ENCODE measurements at regions not wholly inside any gene's neighbourhood (a gene's known extent, or its start where the extent isn't known, plus 50 kb on each side); places are given as distances from the start of the nearest gene placed in this dataset.

GRCh38 chr14:38549564-38549963, 293.7 kb upstream of the CLEC14A start:
- Mint-ChIP-seq H3K4me1 (ENCODE audit: low read depth, unreplicated experiment) (peaks cover 7% of the 10 kb centered on the region), H3K27ac (ENCODE audit: unreplicated experiment) (no peak overlapping the region), H3K4me3 (ENCODE audit: unreplicated experiment) (no peak overlapping the region), H3K9me3 (ENCODE audit: unreplicated experiment) (no peaks in the 10 kb centered on the region), H3K36me3 (ENCODE audit: insufficient read depth, unreplicated experiment) (no peaks in the 10 kb centered on the region), H3K27me3 (ENCODE audit: insufficient read depth, unreplicated experiment) (peaks cover 2% of the 10 kb centered on the region)
- TF ChIP-seq CTCF (IDR thresholded peaks at IDR 0.05; ENCODE audit: insufficient read depth in 1 of 2, low read depth in 1 of 2, low read length in 1 of 2, severe bottlenecking in 1 of 2, unreplicated experiment in 1 of 2): no peak
- intact Hi-C loops (cut with micrococcal nuclease; ENCODE audit: unreplicated experiment): no loop called here
- Histone ChIP-seq H3K4me1 (no peaks in the 10 kb centered on the region; the same call in 1 of the 2 replicates), H3K4me3 (ENCODE audit: low read depth, low read length) (no peak overlapping the region), H3K27me3 (replicated peaks; ENCODE audit: control insufficient read depth, insufficient read depth, low read length) (no peaks in the 10 kb centered on the region), H3K9me3 (no peaks in the 10 kb centered on the region), H3K36me3 (ENCODE audit: control insufficient read depth, insufficient read depth, low read length) (no peaks in the 10 kb centered on the region)
- CTCF ChIA-PET: no interaction called here
- no TSS peak for BruUV-seq (replicated peaks)
- no peak for DNase-seq
- POLR2A ChIA-PET: no interaction called here

- H3K27me3 ChIP-seq (replicated peaks; ENCODE audit: control insufficient read depth, insufficient read depth, low read length): no peaks in the 10 kb centered on the region
- H3K4me1 Mint-ChIP-seq (ENCODE audit: low read depth, unreplicated experiment): peaks cover 13% of the 10 kb centered on the region
- CTCF ChIA-PET: no interaction called here
- POLR2A ChIA-PET: no interaction called here
- H3K9me3 Mint-ChIP-seq (ENCODE audit: unreplicated experiment): no peaks in the 10 kb centered on the region
- DNase-seq: no peak
- H3K4me3 Mint-ChIP-seq (ENCODE audit: unreplicated experiment): no peak overlapping the region
- no peak for TF ChIP-seq CTCF (IDR thresholded peaks at IDR 0.05; ENCODE audit: insufficient read depth in 1 of 2, low read depth in 1 of 2, low read length in 1 of 2, severe bottlenecking in 1 of 2, unreplicated experiment in 1 of 2)
- H3K36me3 ChIP-seq (ENCODE audit: control insufficient read depth, insufficient read depth, low read length): no peaks in the 10 kb centered on the region
- no peaks in the 10 kb centered on the region; the same call in 1 of the 2 replicates for H3K4me1 ChIP-seq
- no TSS peak for BruUV-seq (replicated peaks)
- no peak overlapping the region for H3K4me3 ChIP-seq (ENCODE audit: low read depth, low read length)
- no peak overlapping the region for H3K27ac Mint-ChIP-seq (ENCODE audit: unreplicated experiment)
- H3K27me3 Mint-ChIP-seq (ENCODE audit: insufficient read depth, unreplicated experiment): no peaks in the 10 kb centered on the region
- intact Hi-C loops (cut with micrococcal nuclease; ENCODE audit: unreplicated experiment): no loop called here
- no peaks in the 10 kb centered on the region for H3K9me3 ChIP-seq
- no peaks in the 10 kb centered on the region for H3K36me3 Mint-ChIP-seq (ENCODE audit: insufficient read depth, unreplicated experiment)
These were observed 292.1 kb upstream of the CLEC14A start for GRCh38 chr14:38547961-38548490.

GRCh38 chr14:38546932-38547551, 291.1 kb upstream of the CLEC14A start:
- H3K27me3 ChIP-seq (replicated peaks; ENCODE audit: control insufficient read depth, insufficient read depth, low read length): no peaks in the 10 kb centered on the region
- H3K27me3 Mint-ChIP-seq (ENCODE audit: insufficient read depth, unreplicated experiment): no peaks in the 10 kb centered on the region
- no peak for TF ChIP-seq CTCF (IDR thresholded peaks at IDR 0.05; ENCODE audit: insufficient read depth in 1 of 2, low read depth in 1 of 2, low read length in 1 of 2, severe bottlenecking in 1 of 2, unreplicated experiment in 1 of 2)
- no peak overlapping the region for H3K4me3 ChIP-seq (ENCODE audit: low read depth, low read length)
- intact Hi-C loops (cut with micrococcal nuclease; ENCODE audit: unreplicated experiment): no loop called here
- H3K36me3 Mint-ChIP-seq (ENCODE audit: insufficient read depth, unreplicated experiment): no peaks in the 10 kb centered on the region
- H3K27ac Mint-ChIP-seq (ENCODE audit: unreplicated experiment): no peak overlapping the region
- ChIA-PET POLR2A (no interaction called here), CTCF (no interaction called here)
- H3K36me3 ChIP-seq (ENCODE audit: control insufficient read depth, insufficient read depth, low read length): no peaks in the 10 kb centered on the region
- DNase-seq: no peak
- H3K9me3 ChIP-seq: no peaks in the 10 kb centered on the region
- H3K4me3 Mint-ChIP-seq (ENCODE audit: unreplicated experiment): no peak overlapping the region
- no peaks in the 10 kb centered on the region; the same call in 1 of the 2 replicates for H3K4me1 ChIP-seq
- peaks cover 13% of the 10 kb centered on the region for H3K4me1 Mint-ChIP-seq (ENCODE audit: low read depth, unreplicated experiment)
- BruUV-seq (replicated peaks): no TSS peak
- H3K9me3 Mint-ChIP-seq (ENCODE audit: unreplicated experiment): no peaks in the 10 kb centered on the region

Measured in Caco-2 (cell line).